GM21423 (cell line): ENCODE measurements at regions not wholly inside any gene's neighbourhood (a gene's known extent, or its start where the extent isn't known, plus 50 kb on each side); places are given as distances from the start of the nearest gene placed in this dataset.

Experiments
- ATAC-seq: cut with Tn5 transposase; IDR thresholded peaks from one replicate; pipeline ENCODE4 v1.9.1; 2021; ENCODE audit warnings: mild to moderate bottlenecking, moderate library complexity; ENCODE audit not compliant: unreplicated experiment

- ATAC-seq = no peak
Observed at GRCh38 chr10:125460326-125460725, 222.6 kb downstream of the TEX36 start.

- ATAC-seq = no peak
Observed at GRCh38 chr10:125457406-125457805, 225.6 kb downstream of the TEX36 start.

- no peak for ATAC-seq
Observed at GRCh38 chr10:125455855-125456254, 227.1 kb downstream of the TEX36 start.

GRCh38 chr10:125455431-125455830, 227.5 kb downstream of the TEX36 start:
- ATAC-seq = no peak

GRCh38 chr10:125451319-125451718, 231.6 kb downstream of the TEX36 start:
- ATAC-seq = no peak

- no peak for ATAC-seq
Observed at GRCh38 chr10:125450218-125450617, 232.7 kb downstream of the TEX36 start.

GRCh38 chr10:125449571-125449970, 233.4 kb downstream of the TEX36 start:
- no peak for ATAC-seq

- no peak for ATAC-seq
Observed at GRCh38 chr10:125448596-125448995, 234.4 kb downstream of the TEX36 start.

- no peak for ATAC-seq
Observed at GRCh38 chr10:125444790-125445189, 238.2 kb downstream of the TEX36 start.

GRCh38 chr10:125442856-125443540, 240.0 kb downstream of the TEX36 start:
- ATAC-seq = no peak

- ATAC-seq = no peak
Observed at GRCh38 chr10:125441151-125441550, 241.8 kb downstream of the TEX36 start.

- no peak for ATAC-seq
Observed at GRCh38 chr10:125431149-125431548, 251.8 kb downstream of the TEX36 start.

GRCh38 chr10:125428054-125428453, 254.9 kb downstream of the TEX36 start:
- no peak for ATAC-seq

GRCh38 chr10:125424191-125424847, 258.6 kb downstream of the TEX36 start:
- ATAC-seq = no peak

- no peak for ATAC-seq
Observed at GRCh38 chr10:125423569-125423968, 259.4 kb downstream of the TEX36 start.

- ATAC-seq = no peak
Observed at GRCh38 chr10:125419831-125420230, 259.5 kb upstream of the CTBP2 start.

- no peak for ATAC-seq
Observed at GRCh38 chr10:125419146-125419545, 258.8 kb upstream of the CTBP2 start.

- ATAC-seq = no peak
Observed at GRCh38 chr10:125417605-125418004, 257.2 kb upstream of the CTBP2 start.

GRCh38 chr10:125415964-125416363, 255.6 kb upstream of the CTBP2 start:
- ATAC-seq = no peak

GRCh38 chr10:125415006-125415633, 254.8 kb upstream of the CTBP2 start:
- no peak for ATAC-seq

- ATAC-seq = no peak
Observed at GRCh38 chr10:125411724-125412123, 251.4 kb upstream of the CTBP2 start.

GRCh38 chr10:125409756-125410155, 249.4 kb upstream of the CTBP2 start:
- no peak for ATAC-seq
